ENCODE measurements at regions not wholly inside any gene's neighbourhood (a gene's known extent, or its start where the extent isn't known, plus 50 kb on each side); places are given as distances from the start of the nearest gene placed in this dataset.

GRCh38 chr14:29233188-29233587 lies 466.6 kb downstream of the FOXG1 start:
- H3K9me3 Mint-ChIP-seq: peaks cover 1% of the 10 kb centered on the region
- no peaks in the 10 kb centered on the region for H3K27me3 Mint-ChIP-seq

GRCh38 chr14:29235991-29236390 lies 469.4 kb downstream of the FOXG1 start:
- Mint-ChIP-seq H3K27ac (no peak overlapping the region), H3K27me3 (no peaks in the 10 kb centered on the region), H3K4me3 (no peak overlapping the region), H3K4me1 (no peaks in the 10 kb centered on the region), H3K9me3 (peaks cover 1% of the 10 kb centered on the region), H3K36me3 (no peaks in the 10 kb centered on the region)
- DNase-seq (no peak), ATAC-seq (ENCODE audit: low read depth) (no peak)
- POLR2A ChIA-PET: no interaction called here

More at GRCh38 chr14:29233188-29233587, 466.6 kb downstream of the FOXG1 start:
- Mint-ChIP-seq H3K4me3 (no peak overlapping the region), H3K36me3 (no peaks in the 10 kb centered on the region), H3K27ac (no peak overlapping the region), H3K4me1 (no peaks in the 10 kb centered on the region)
- POLR2A ChIA-PET: no interaction called here
- ATAC-seq (ENCODE audit: low read depth) (no peak), DNase-seq (no peak)

- H3K9me3 Mint-ChIP-seq: peaks cover 1% of the 10 kb centered on the region
- H3K27ac Mint-ChIP-seq: no peak overlapping the region
- no peaks in the 10 kb centered on the region for H3K36me3 Mint-ChIP-seq
- no peak for ATAC-seq (ENCODE audit: low read depth)
- POLR2A ChIA-PET: no interaction called here
- no peaks in the 10 kb centered on the region for H3K4me1 Mint-ChIP-seq
- DNase-seq: no peak
- no peaks in the 10 kb centered on the region for H3K27me3 Mint-ChIP-seq
- no peak overlapping the region for H3K4me3 Mint-ChIP-seq
These were observed 469.8 kb downstream of the FOXG1 start for GRCh38 chr14:29236401-29236800.

- Mint-ChIP-seq H3K9me3 (peaks cover 1% of the 10 kb centered on the region), H3K4me3 (no peak overlapping the region), H3K27ac (no peak overlapping the region), H3K27me3 (no peaks in the 10 kb centered on the region), H3K36me3 (no peaks in the 10 kb centered on the region), H3K4me1 (no peaks in the 10 kb centered on the region)
- DNase-seq (no peak), ATAC-seq (ENCODE audit: low read depth) (no peak)
- POLR2A ChIA-PET: no interaction called here
These were observed 470.3 kb downstream of the FOXG1 start for GRCh38 chr14:29236848-29237247.

GRCh38 chr14:29240066-29240465 lies 473.5 kb downstream of the FOXG1 start:
- Mint-ChIP-seq H3K27ac (no peak overlapping the region), H3K9me3 (peaks cover 6% of the 10 kb centered on the region), H3K36me3 (no peaks in the 10 kb centered on the region), H3K4me1 (no peaks in the 10 kb centered on the region), H3K27me3 (no peaks in the 10 kb centered on the region), H3K4me3 (no peak overlapping the region)
- POLR2A ChIA-PET: no interaction called here
- ATAC-seq (ENCODE audit: low read depth) (no peak), DNase-seq (no peak)

GRCh38 chr14:29242755-29243754 lies 476.5 kb downstream of the FOXG1 start:
- ATAC-seq (ENCODE audit: low read depth) (no peak), DNase-seq (no peak)
- Mint-ChIP-seq H3K9me3 (peaks cover 7% of the 10 kb centered on the region), H3K36me3 (no peaks in the 10 kb centered on the region), H3K27me3 (no peaks in the 10 kb centered on the region), H3K4me1 (no peaks in the 10 kb centered on the region), H3K27ac (no peak overlapping the region), H3K4me3 (no peak overlapping the region)
- POLR2A ChIA-PET: no interaction called here

- Mint-ChIP-seq H3K27ac (no peak overlapping the region), H3K27me3 (no peaks in the 10 kb centered on the region), H3K4me1 (no peaks in the 10 kb centered on the region), H3K9me3 (peaks cover 6% of the 10 kb centered on the region), H3K36me3 (no peaks in the 10 kb centered on the region), H3K4me3 (no peak overlapping the region)
- DNase-seq (no peak), ATAC-seq (ENCODE audit: low read depth) (no peak)
- POLR2A ChIA-PET: no interaction called here
These were observed 489.1 kb downstream of the FOXG1 start for GRCh38 chr14:29255692-29256091.

- ATAC-seq (ENCODE audit: low read depth): no peak
- Mint-ChIP-seq H3K4me1 (no peaks in the 10 kb centered on the region), H3K27ac (no peak overlapping the region), H3K9me3 (peaks cover 10% of the 10 kb centered on the region), H3K27me3 (no peaks in the 10 kb centered on the region), H3K36me3 (no peaks in the 10 kb centered on the region), H3K4me3 (no peak overlapping the region)
- DNase-seq: no peak
- POLR2A ChIA-PET: no interaction called here
These were observed 496.4 kb downstream of the FOXG1 start for GRCh38 chr14:29262979-29263378.

GRCh38 chr14:29264865-29265264 lies 498.3 kb downstream of the FOXG1 start:
- DNase-seq (no peak), ATAC-seq (ENCODE audit: low read depth) (no peak)
- POLR2A ChIA-PET: no interaction called here
- no peak overlapping the region for H3K4me3 Mint-ChIP-seq
- no peaks in the 10 kb centered on the region for H3K27me3 Mint-ChIP-seq
- no peaks in the 10 kb centered on the region for H3K4me1 Mint-ChIP-seq
- H3K27ac Mint-ChIP-seq: no peak overlapping the region
- H3K9me3 Mint-ChIP-seq: peaks cover 12% of the 10 kb centered on the region
- no peaks in the 10 kb centered on the region for H3K36me3 Mint-ChIP-seq

- H3K27ac Mint-ChIP-seq: no peak overlapping the region
- H3K27me3 Mint-ChIP-seq: no peaks in the 10 kb centered on the region
- no peak overlapping the region for H3K4me3 Mint-ChIP-seq
- no peaks in the 10 kb centered on the region for H3K36me3 Mint-ChIP-seq
- peaks cover 10% of the 10 kb centered on the region for H3K9me3 Mint-ChIP-seq
- no peaks in the 10 kb centered on the region for H3K4me1 Mint-ChIP-seq
- ATAC-seq (ENCODE audit: low read depth) (no peak), DNase-seq (no peak)
- POLR2A ChIA-PET: no interaction called here
These were observed 499.3 kb downstream of the FOXG1 start for GRCh38 chr14:29265852-29266251.

- Mint-ChIP-seq H3K36me3 (no peaks in the 10 kb centered on the region), H3K27me3 (no peaks in the 10 kb centered on the region), H3K27ac (no peak overlapping the region), H3K4me3 (no peak overlapping the region), H3K9me3 (peaks cover 7% of the 10 kb centered on the region), H3K4me1 (no peaks in the 10 kb centered on the region)
- POLR2A ChIA-PET: no interaction called here
- DNase-seq (no peak), ATAC-seq (ENCODE audit: low read depth) (no peak)
These were observed 505.1 kb downstream of the FOXG1 start for GRCh38 chr14:29271669-29272068.

- DNase-seq (no peak), ATAC-seq (ENCODE audit: low read depth) (no peak)
- Mint-ChIP-seq H3K27ac (no peak overlapping the region), H3K36me3 (no peaks in the 10 kb centered on the region), H3K4me3 (no peak overlapping the region), H3K27me3 (no peaks in the 10 kb centered on the region), H3K9me3 (peaks cover 3% of the 10 kb centered on the region), H3K4me1 (no peaks in the 10 kb centered on the region)
- POLR2A ChIA-PET: no interaction called here
These were observed 506.9 kb downstream of the FOXG1 start for GRCh38 chr14:29273513-29273912.

GRCh38 chr14:29274890-29275596 lies 508.5 kb downstream of the FOXG1 start:
- DNase-seq (no peak), ATAC-seq (ENCODE audit: low read depth) (no peak)
- H3K9me3 Mint-ChIP-seq: peaks cover 3% of the 10 kb centered on the region
- no peaks in the 10 kb centered on the region for H3K4me1 Mint-ChIP-seq
- H3K4me3 Mint-ChIP-seq: no peak overlapping the region
- H3K27ac Mint-ChIP-seq: no peak overlapping the region
- POLR2A ChIA-PET: no interaction called here
- H3K27me3 Mint-ChIP-seq: no peaks in the 10 kb centered on the region
- no peaks in the 10 kb centered on the region for H3K36me3 Mint-ChIP-seq

Data from activated naive CD8-positive, alpha-beta T cell treated with anti-CD3 and anti-CD28 coated beads, Interleukin-2, amount 10 ng/mL, durations not matched to agents 7 days and 5 days (primary cell).